ENCODE measurements at regions not wholly inside any gene's neighbourhood (a gene's known extent, or its start where the extent isn't known, plus 50 kb on each side); places are given as distances from the start of the nearest gene placed in this dataset.

DNA sequence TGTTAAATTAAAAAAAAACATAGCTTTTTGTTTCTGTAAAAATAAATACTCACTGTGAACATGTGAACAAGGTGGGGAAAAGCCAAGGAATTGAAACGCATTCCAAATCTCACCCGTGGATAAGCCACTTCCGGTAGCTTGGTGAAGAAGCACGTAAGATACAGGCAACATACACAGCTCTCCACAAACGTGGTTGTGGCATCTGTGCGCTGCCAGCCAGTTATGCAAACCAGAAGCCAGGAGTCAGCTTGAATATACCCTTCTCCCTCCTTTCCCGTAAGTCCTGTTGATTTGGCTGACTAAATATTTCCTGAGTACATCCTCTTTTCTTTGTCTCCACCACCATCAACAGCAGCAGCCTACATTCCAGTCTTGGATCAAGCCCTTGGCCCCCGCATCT, 486.2 kb downstream of the VRK1 start:
- Histone ChIP-seq H3K27ac (ENCODE audit: low read length) (no peak overlapping the region), H3K4me3 (ENCODE audit: low read length) (no peak overlapping the region), H3K36me3 (ENCODE audit: insufficient read depth, low read length) (no peaks in the 10 kb centered on the region), H3F3A (ENCODE audit: insufficient read depth, low read length, poor library complexity, severe bottlenecking) (no peaks in the 10 kb centered on the region), H3K4me2 (ENCODE audit: low read length) (no peak overlapping the region), H3K79me2 (replicated peaks; ENCODE audit: insufficient read depth, low read length) (no peaks in the 10 kb centered on the region), H3K9me3 (ENCODE audit: low read length) (no peaks in the 10 kb centered on the region), H3K27me3 (ENCODE audit: insufficient read depth, low read depth, low read length) (no peaks in the 10 kb centered on the region), H3K9me2 (ENCODE audit: insufficient read depth, low read length) (no peaks in the 10 kb centered on the region), H2AFZ (ENCODE audit: low read depth, low read length) (no peak overlapping the region), H4K20me1 (ENCODE audit: insufficient read depth) (no peaks in the 10 kb centered on the region), H3K9ac (ENCODE audit: low read length) (no peak overlapping the region)
- TF ChIP-seq, protein P1, sequence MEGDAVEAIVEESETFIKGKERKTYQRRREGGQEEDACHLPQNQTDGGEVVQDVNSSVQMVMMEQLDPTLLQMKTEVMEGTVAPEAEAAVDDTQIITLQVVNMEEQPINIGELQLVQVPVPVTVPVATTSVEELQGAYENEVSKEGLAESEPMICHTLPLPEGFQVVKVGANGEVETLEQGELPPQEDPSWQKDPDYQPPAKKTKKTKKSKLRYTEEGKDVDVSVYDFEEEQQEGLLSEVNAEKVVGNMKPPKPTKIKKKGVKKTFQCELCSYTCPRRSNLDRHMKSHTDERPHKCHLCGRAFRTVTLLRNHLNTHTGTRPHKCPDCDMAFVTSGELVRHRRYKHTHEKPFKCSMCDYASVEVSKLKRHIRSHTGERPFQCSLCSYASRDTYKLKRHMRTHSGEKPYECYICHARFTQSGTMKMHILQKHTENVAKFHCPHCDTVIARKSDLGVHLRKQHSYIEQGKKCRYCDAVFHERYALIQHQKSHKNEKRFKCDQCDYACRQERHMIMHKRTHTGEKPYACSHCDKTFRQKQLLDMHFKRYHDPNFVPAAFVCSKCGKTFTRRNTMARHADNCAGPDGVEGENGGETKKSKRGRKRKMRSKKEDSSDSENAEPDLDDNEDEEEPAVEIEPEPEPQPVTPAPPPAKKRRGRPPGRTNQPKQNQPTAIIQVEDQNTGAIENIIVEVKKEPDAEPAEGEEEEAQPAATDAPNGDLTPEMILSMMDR (IDR thresholded peaks at IDR 0.05; ENCODE audit: poor library complexity, severe bottlenecking) = no peak
- TF ChIP-seq POLR2AphosphoS5 (IDR thresholded peaks at IDR 0.05) (no peak), EP300 (conservative IDR thresholded peaks at IDR 0.05; ENCODE audit: poor library complexity, severe bottlenecking) (no peak)
- TF ChIP-seq, protein P2, sequence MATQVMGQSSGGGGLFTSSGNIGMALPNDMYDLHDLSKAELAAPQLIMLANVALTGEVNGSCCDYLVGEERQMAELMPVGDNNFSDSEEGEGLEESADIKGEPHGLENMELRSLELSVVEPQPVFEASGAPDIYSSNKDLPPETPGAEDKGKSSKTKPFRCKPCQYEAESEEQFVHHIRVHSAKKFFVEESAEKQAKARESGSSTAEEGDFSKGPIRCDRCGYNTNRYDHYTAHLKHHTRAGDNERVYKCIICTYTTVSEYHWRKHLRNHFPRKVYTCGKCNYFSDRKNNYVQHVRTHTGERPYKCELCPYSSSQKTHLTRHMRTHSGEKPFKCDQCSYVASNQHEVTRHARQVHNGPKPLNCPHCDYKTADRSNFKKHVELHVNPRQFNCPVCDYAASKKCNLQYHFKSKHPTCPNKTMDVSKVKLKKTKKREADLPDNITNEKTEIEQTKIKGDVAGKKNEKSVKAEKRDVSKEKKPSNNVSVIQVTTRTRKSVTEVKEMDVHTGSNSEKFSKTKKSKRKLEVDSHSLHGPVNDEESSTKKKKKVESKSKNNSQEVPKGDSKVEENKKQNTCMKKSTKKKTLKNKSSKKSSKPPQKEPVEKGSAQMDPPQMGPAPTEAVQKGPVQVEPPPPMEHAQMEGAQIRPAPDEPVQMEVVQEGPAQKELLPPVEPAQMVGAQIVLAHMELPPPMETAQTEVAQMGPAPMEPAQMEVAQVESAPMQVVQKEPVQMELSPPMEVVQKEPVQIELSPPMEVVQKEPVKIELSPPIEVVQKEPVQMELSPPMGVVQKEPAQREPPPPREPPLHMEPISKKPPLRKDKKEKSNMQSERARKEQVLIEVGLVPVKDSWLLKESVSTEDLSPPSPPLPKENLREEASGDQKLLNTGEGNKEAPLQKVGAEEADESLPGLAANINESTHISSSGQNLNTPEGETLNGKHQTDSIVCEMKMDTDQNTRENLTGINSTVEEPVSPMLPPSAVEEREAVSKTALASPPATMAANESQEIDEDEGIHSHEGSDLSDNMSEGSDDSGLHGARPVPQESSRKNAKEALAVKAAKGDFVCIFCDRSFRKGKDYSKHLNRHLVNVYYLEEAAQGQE (IDR thresholded peaks at IDR 0.05; ENCODE audit: borderline replicate concordance) = no peak

DNA sequence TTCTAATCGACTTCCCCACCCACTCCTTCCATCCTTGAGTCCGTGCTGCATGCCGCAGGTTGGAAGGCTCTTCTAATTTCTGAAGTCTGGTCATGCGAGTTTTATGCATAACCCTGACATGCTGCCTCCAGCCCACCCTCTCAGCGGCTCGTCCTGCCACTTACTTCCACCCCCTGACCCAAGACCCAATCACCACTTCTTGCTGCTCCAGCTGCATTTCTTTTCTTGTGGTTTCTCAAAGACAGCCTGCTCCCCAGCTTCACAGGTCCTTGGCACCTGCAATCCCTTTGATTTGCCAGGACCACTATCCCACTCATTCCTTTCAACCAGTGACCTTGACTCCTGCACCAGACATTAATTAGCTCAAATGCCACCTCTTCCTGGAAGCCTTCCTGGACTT, 486.7 kb downstream of the VRK1 start:
- H4K20me1 ChIP-seq (ENCODE audit: insufficient read depth) = no peaks in the 10 kb centered on the region
- H3F3A ChIP-seq (ENCODE audit: insufficient read depth, low read length, poor library complexity, severe bottlenecking) = no peaks in the 10 kb centered on the region
- H3K4me2 ChIP-seq (ENCODE audit: low read length) = no peak overlapping the region
- no peaks in the 10 kb centered on the region for H3K27me3 ChIP-seq (ENCODE audit: insufficient read depth, low read depth, low read length)
- H3K9ac ChIP-seq (ENCODE audit: low read length) = no peak overlapping the region
- no peak overlapping the region for H3K4me3 ChIP-seq (ENCODE audit: low read length)
- no peaks in the 10 kb centered on the region for H3K79me2 ChIP-seq (replicated peaks; ENCODE audit: insufficient read depth, low read length)
- no peaks in the 10 kb centered on the region for H3K9me2 ChIP-seq (ENCODE audit: insufficient read depth, low read length)
- no peaks in the 10 kb centered on the region for H3K9me3 ChIP-seq (ENCODE audit: low read length)
- H3K36me3 ChIP-seq (ENCODE audit: insufficient read depth, low read length) = no peaks in the 10 kb centered on the region
- TF ChIP-seq, protein P2 (IDR thresholded peaks at IDR 0.05; ENCODE audit: borderline replicate concordance) = no peak
- TF ChIP-seq RAD21 (conservative IDR thresholded peaks at IDR 0.05) (no peak), EZH2 (IDR thresholded peaks at IDR 0.05; ENCODE audit: borderline replicate concordance, insufficient read depth, low read length, poor library complexity, severe bottlenecking) (no peak), SMC3 (conservative IDR thresholded peaks at IDR 0.05; ENCODE audit: poor library complexity) (no peak), TAF1 (IDR thresholded peaks at IDR 0.05; ENCODE audit: low read depth) (no peak), POLR2AphosphoS5 (IDR thresholded peaks at IDR 0.05) (no peak)
- TF ChIP-seq, protein P1 (IDR thresholded peaks at IDR 0.05; ENCODE audit: poor library complexity, severe bottlenecking) = no peak
- no peak overlapping the region for H3K27ac ChIP-seq (ENCODE audit: low read length)
- H2AFZ ChIP-seq (ENCODE audit: low read depth, low read length) = no peak overlapping the region

All from neural cell (in vitro differentiated cells).